ENCODE measurements at regions not wholly inside any gene's neighbourhood (a gene's known extent, or its start where the extent isn't known, plus 50 kb on each side); places are given as distances from the start of the nearest gene placed in this dataset.

DNA sequence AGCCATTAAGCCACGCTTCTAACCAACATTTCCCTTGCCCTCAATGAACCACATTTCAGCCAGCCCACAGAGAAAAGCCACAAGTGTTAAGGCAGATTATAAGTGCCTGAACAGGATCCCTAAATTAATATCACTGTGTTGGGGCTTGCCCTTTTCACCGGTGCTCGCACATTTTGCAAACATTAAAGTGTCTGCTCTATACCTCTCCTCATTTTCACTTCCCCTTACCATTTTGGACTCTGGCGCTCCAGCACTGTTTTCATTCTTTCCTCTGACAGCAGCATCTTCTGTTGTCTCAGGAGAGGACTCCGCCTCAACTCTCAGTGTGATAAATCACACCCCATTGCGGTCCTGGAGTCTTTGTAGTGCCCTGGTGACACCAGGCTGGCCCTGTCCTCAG is 274.2 kb downstream of the BAMBI start:
- Histone ChIP-seq H3K4me3 (no peak overlapping the region), H3K27me3 (no peaks in the 10 kb centered on the region), H3K4me1 (no peaks in the 10 kb centered on the region), H3K36me3 (no peaks in the 10 kb centered on the region), H3K27ac (no peak overlapping the region), H3K9me3 (no peaks in the 10 kb centered on the region)
- TF ChIP-seq POLR2AphosphoS5 (IDR thresholded peaks at IDR 0.05) = no peak
- no peak for TF ChIP-seq POLR2A (IDR thresholded peaks at IDR 0.05)
- TF ChIP-seq EP300 (IDR thresholded peaks at IDR 0.05) = no peak
- no peak for TF ChIP-seq CTCF (IDR thresholded peaks at IDR 0.05)
- WGBS = 74% methylated on average over 6 of the region's 6 CpGs
- DNase-seq (ENCODE audit: low spot score in 2 of 2) = no peak

DNA sequence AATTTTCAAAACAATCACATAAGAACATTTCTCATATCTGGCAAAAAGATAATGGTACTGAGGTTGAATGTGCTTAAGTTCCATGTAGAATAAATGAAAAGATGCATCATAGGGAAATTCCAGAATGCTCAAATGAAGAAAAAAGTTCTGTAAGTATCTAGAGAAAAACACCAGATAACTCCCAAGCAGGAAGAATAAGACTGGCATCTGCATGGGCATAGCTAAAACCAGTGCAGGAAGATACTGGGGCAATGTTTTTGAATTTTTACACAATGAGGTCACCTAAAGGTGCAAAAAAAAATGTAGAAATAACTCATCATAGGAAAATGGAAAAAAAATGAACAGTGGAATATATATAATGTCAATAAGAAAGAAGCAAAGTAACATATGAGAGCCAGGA is 275.2 kb downstream of the BAMBI start:
- DNase-seq (ENCODE audit: low spot score in 2 of 2) = no peak
- Histone ChIP-seq H3K4me3 (no peak overlapping the region), H3K27ac (no peak overlapping the region), H3K27me3 (no peaks in the 10 kb centered on the region), H3K4me1 (no peaks in the 10 kb centered on the region), H3K9me3 (no peaks in the 10 kb centered on the region), H3K36me3 (no peaks in the 10 kb centered on the region)
- no peak for TF ChIP-seq EP300 (IDR thresholded peaks at IDR 0.05)

DNA sequence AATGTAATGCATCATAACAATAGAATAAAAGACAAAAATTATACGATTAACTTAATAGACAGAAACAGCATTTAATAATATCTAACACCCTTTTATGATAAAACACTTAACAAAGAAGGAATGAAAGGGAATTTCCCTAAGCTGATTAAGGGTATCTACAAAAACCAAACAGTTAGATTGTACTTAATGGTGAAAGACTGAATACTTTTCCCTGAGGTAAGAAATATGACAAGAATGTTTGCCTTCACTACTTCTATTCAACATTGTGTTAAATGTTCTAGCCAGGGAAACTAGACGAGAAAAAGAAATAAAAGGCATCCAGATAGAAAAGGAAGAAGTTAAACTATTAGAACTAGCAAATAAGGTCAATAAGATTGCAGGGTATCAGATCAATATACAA is 276.9 kb downstream of the BAMBI start:
- no peak overlapping the region for H3K4me3 ChIP-seq
- WGBS = 63% methylated on average over 2 of the region's 2 CpGs
- no peak for DNase-seq (ENCODE audit: low spot score in 2 of 2)
- no peaks in the 10 kb centered on the region for H3K27me3 ChIP-seq
- no peaks in the 10 kb centered on the region for H3K36me3 ChIP-seq
- TF ChIP-seq POLR2A (IDR thresholded peaks at IDR 0.05) (no peak), POLR2AphosphoS5 (IDR thresholded peaks at IDR 0.05) (no peak), CTCF (IDR thresholded peaks at IDR 0.05) (no peak), EP300 (IDR thresholded peaks at IDR 0.05) (no peak)
- H3K27ac ChIP-seq = no peak overlapping the region
- no peaks in the 10 kb centered on the region for H3K9me3 ChIP-seq
- no peaks in the 10 kb centered on the region for H3K4me1 ChIP-seq

GRCh38 chr10:28958468-28958867 is 281.1 kb downstream of the BAMBI start:
- no peaks in the 10 kb centered on the region for H3K9me3 ChIP-seq
- no peak for TF ChIP-seq POLR2AphosphoS5 (IDR thresholded peaks at IDR 0.05)
- TF ChIP-seq CTCF (IDR thresholded peaks at IDR 0.05) = no peak
- TF ChIP-seq EP300 (IDR thresholded peaks at IDR 0.05) = no peak
- TF ChIP-seq POLR2A (IDR thresholded peaks at IDR 0.05) = no peak
- no peak overlapping the region for H3K4me3 ChIP-seq
- DNase-seq (ENCODE audit: low spot score in 2 of 2) = no peak
- no peaks in the 10 kb centered on the region for H3K4me1 ChIP-seq
- no peak overlapping the region for H3K27ac ChIP-seq
- no peaks in the 10 kb centered on the region for H3K27me3 ChIP-seq
- H3K36me3 ChIP-seq = no peaks in the 10 kb centered on the region

GRCh38 chr10:28959850-28960501 is 282.7 kb downstream of the BAMBI start:
- Histone ChIP-seq H3K27me3 (no peaks in the 10 kb centered on the region), H3K4me3 (no peak overlapping the region), H3K9me3 (no peaks in the 10 kb centered on the region), H3K27ac (no peak overlapping the region), H3K4me1 (no peaks in the 10 kb centered on the region), H3K36me3 (no peaks in the 10 kb centered on the region)
- WGBS = 88% methylated on average over 7 of the region's 7 CpGs
- no peak for DNase-seq (ENCODE audit: low spot score in 2 of 2)
- TF ChIP-seq POLR2A (IDR thresholded peaks at IDR 0.05) = no peak
- TF ChIP-seq POLR2AphosphoS5 (IDR thresholded peaks at IDR 0.05) = no peak
- TF ChIP-seq CTCF (IDR thresholded peaks at IDR 0.05) = no peak
- TF ChIP-seq EP300 (IDR thresholded peaks at IDR 0.05) = no peak

DNA sequence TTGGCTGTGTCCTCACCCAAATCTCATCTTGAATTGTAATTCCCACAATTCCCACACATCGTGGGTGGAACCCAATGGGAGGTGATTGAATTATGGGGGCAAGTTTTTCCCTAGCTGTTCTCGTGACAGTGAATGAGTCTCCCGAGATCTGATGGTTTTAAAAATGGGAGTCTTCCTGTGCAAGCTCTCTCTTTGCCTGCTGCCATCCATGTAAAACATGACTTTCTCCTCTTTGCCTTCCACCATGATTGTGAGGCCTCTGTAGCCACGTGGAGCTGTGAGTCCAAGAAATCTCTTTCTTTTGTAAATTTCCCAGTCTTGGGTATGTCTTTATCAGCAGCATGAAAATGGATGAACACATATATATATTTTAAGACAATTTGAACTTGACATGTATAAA is 285.4 kb downstream of the BAMBI start:
- no peaks in the 10 kb centered on the region for H3K36me3 ChIP-seq
- H3K4me1 ChIP-seq = no peaks in the 10 kb centered on the region
- no peaks in the 10 kb centered on the region for H3K9me3 ChIP-seq
- no peaks in the 10 kb centered on the region for H3K27me3 ChIP-seq
- H3K27ac ChIP-seq = no peak overlapping the region
- DNase-seq (ENCODE audit: low spot score in 2 of 2) = no peak
- TF ChIP-seq EP300 (IDR thresholded peaks at IDR 0.05) = no peak
- TF ChIP-seq POLR2A (IDR thresholded peaks at IDR 0.05) = no peak
- TF ChIP-seq CTCF (IDR thresholded peaks at IDR 0.05) = no peak
- TF ChIP-seq POLR2AphosphoS5 (IDR thresholded peaks at IDR 0.05) = no peak
- no peak overlapping the region for H3K4me3 ChIP-seq
- WGBS = 83% methylated on average over 4 of the region's 4 CpGs
